ENCODE measurements at regions not wholly inside any gene's neighbourhood (a gene's known extent, or its start where the extent isn't known, plus 50 kb on each side); places are given as distances from the start of the nearest gene placed in this dataset.

- no peak for TF ChIP-seq POLR2A (IDR thresholded peaks at IDR 0.05)
- no peak for TF ChIP-seq CTCF (IDR thresholded peaks at IDR 0.05)
These were observed 186.3 kb downstream of the IRS2 start for GRCh38 chr13:109599901-109600657.
